ENCODE measurements at regions not wholly inside any gene's neighbourhood (a gene's known extent, or its start where the extent isn't known, plus 50 kb on each side); places are given as distances from the start of the nearest gene placed in this dataset.

- no peak for TF ChIP-seq POLR2A (IDR thresholded peaks at IDR 0.05; ENCODE audit: low read length)
- TF ChIP-seq GATA1 (IDR thresholded peaks at IDR 0.05; ENCODE audit: low read depth, low read length): no peak
These were observed 340.6 kb upstream of the IRX4 start for GRCh38 chr5:2223303-2223702.
